ENCODE measurements at regions not wholly inside any gene's neighbourhood (a gene's known extent, or its start where the extent isn't known, plus 50 kb on each side); places are given as distances from the start of the nearest gene placed in this dataset.

DNA sequence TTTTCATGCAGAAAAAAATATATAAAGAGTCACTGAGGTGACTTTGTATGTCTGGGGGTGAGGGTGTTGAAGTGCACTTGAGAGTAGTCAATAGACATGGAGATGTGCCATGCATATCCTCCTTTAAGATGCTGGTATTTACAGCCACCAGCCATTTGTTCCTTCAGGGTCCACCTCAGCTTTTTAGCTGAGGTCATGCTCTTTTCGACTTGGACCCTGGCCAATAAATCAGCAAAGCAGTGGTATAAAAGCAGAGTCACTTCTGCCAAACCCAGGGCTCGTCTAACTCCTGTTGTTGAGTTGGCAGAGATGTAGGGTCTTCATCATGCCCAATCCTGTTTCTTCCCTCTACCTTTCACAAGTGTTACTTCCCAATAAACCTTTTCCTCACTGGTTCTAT is 75.1 kb upstream of the OSTN start:
- no peak overlapping the region for H3K4me3 Mint-ChIP-seq (ENCODE audit: unreplicated experiment)
- H3K4me1 Mint-ChIP-seq (ENCODE audit: low read depth, unreplicated experiment): peaks cover 10% of the 10 kb centered on the region
- H3K9me3 Mint-ChIP-seq (ENCODE audit: unreplicated experiment): no peaks in the 10 kb centered on the region
- H3K27ac Mint-ChIP-seq (ENCODE audit: unreplicated experiment): peak overlapping the region; percentile 60
- no peaks in the 10 kb centered on the region for H3K27me3 Mint-ChIP-seq (ENCODE audit: unreplicated experiment)
- no peaks in the 10 kb centered on the region for H3K36me3 Mint-ChIP-seq (ENCODE audit: unreplicated experiment)
- TF ChIP-seq, protein P1, sequence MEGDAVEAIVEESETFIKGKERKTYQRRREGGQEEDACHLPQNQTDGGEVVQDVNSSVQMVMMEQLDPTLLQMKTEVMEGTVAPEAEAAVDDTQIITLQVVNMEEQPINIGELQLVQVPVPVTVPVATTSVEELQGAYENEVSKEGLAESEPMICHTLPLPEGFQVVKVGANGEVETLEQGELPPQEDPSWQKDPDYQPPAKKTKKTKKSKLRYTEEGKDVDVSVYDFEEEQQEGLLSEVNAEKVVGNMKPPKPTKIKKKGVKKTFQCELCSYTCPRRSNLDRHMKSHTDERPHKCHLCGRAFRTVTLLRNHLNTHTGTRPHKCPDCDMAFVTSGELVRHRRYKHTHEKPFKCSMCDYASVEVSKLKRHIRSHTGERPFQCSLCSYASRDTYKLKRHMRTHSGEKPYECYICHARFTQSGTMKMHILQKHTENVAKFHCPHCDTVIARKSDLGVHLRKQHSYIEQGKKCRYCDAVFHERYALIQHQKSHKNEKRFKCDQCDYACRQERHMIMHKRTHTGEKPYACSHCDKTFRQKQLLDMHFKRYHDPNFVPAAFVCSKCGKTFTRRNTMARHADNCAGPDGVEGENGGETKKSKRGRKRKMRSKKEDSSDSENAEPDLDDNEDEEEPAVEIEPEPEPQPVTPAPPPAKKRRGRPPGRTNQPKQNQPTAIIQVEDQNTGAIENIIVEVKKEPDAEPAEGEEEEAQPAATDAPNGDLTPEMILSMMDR (IDR thresholded peaks at IDR 0.05; ENCODE audit: partially characterized antibody, unreplicated experiment): no peak
- DNase-seq: no peak

- TF ChIP-seq, protein P1 (IDR thresholded peaks at IDR 0.05; ENCODE audit: partially characterized antibody, unreplicated experiment): no peak
- Mint-ChIP-seq H3K27me3 (ENCODE audit: unreplicated experiment) (no peaks in the 10 kb centered on the region), H3K9me3 (ENCODE audit: unreplicated experiment) (no peaks in the 10 kb centered on the region), H3K4me1 (ENCODE audit: low read depth, unreplicated experiment) (peaks cover 10% of the 10 kb centered on the region), H3K36me3 (ENCODE audit: unreplicated experiment) (no peaks in the 10 kb centered on the region), H3K27ac (ENCODE audit: unreplicated experiment) (no peak overlapping the region), H3K4me3 (ENCODE audit: unreplicated experiment) (no peak overlapping the region)
- no peak for DNase-seq
Measured at GRCh38 chr3:191123231-191123630, 75.8 kb upstream of the OSTN start.

- peaks cover 10% of the 10 kb centered on the region for H3K4me1 Mint-ChIP-seq (ENCODE audit: low read depth, unreplicated experiment)
- no peak for DNase-seq
- TF ChIP-seq, protein P1 (IDR thresholded peaks at IDR 0.05; ENCODE audit: partially characterized antibody, unreplicated experiment): no peak
- H3K9me3 Mint-ChIP-seq (ENCODE audit: unreplicated experiment): no peaks in the 10 kb centered on the region
- H3K27ac Mint-ChIP-seq (ENCODE audit: unreplicated experiment): no peak overlapping the region
- H3K4me3 Mint-ChIP-seq (ENCODE audit: unreplicated experiment): no peak overlapping the region
- no peaks in the 10 kb centered on the region for H3K36me3 Mint-ChIP-seq (ENCODE audit: unreplicated experiment)
- H3K27me3 Mint-ChIP-seq (ENCODE audit: unreplicated experiment): no peaks in the 10 kb centered on the region
Measured at GRCh38 chr3:191120447-191121298, 78.4 kb upstream of the OSTN start.

- DNase-seq: no peak
- TF ChIP-seq, protein P1 (IDR thresholded peaks at IDR 0.05; ENCODE audit: partially characterized antibody, unreplicated experiment): no peak
- Mint-ChIP-seq H3K4me1 (ENCODE audit: low read depth, unreplicated experiment) (peaks cover 10% of the 10 kb centered on the region), H3K36me3 (ENCODE audit: unreplicated experiment) (no peaks in the 10 kb centered on the region), H3K4me3 (ENCODE audit: unreplicated experiment) (no peak overlapping the region), H3K27me3 (ENCODE audit: unreplicated experiment) (no peaks in the 10 kb centered on the region), H3K9me3 (ENCODE audit: unreplicated experiment) (no peaks in the 10 kb centered on the region), H3K27ac (ENCODE audit: unreplicated experiment) (no peak overlapping the region)
Measured at GRCh38 chr3:191119415-191120295, 79.4 kb upstream of the OSTN start.

All from glutamatergic neuron (in vitro differentiated cells).